ENCODE measurements at regions not wholly inside any gene's neighbourhood (a gene's known extent, or its start where the extent isn't known, plus 50 kb on each side); places are given as distances from the start of the nearest gene placed in this dataset.

- no peaks in the 10 kb centered on the region for H4K20me1 ChIP-seq (ENCODE audit: low read depth, low read length)
- H3K4me3 ChIP-seq (ENCODE audit: insufficient read depth, low read length, poor library complexity, severe bottlenecking), result no peak overlapping the region
- H2AFZ ChIP-seq (ENCODE audit: low read depth, low read length, severe bottlenecking), result no peak overlapping the region
- no peak overlapping the region for H3K9ac ChIP-seq (ENCODE audit: low read length)
- no peak for TF ChIP-seq EZH2phosphoT487 (conservative IDR thresholded peaks at IDR 0.05; ENCODE audit: low read length)
- TF ChIP-seq CTCF (IDR thresholded peaks at IDR 0.05; ENCODE audit: insufficient read depth, low read length, poor library complexity, severe bottlenecking), result no peak
- no peaks in the 10 kb centered on the region for H3K79me2 ChIP-seq (ENCODE audit: insufficient read depth, low read length)
- H3K27ac ChIP-seq (ENCODE audit: low read depth, low read length), result no peak overlapping the region
- H3K36me3 ChIP-seq (ENCODE audit: low read length), result no peaks in the 10 kb centered on the region
- no peaks in the 10 kb centered on the region for H3F3A ChIP-seq (ENCODE audit: insufficient read depth)
- no peaks in the 10 kb centered on the region for H3K27me3 ChIP-seq (ENCODE audit: low read length)
- no peaks in the 10 kb centered on the region for H3K9me3 ChIP-seq (ENCODE audit: insufficient read depth, low read length)
- no peaks in the 10 kb centered on the region for H3K9me2 ChIP-seq (replicated peaks; ENCODE audit: insufficient read depth, low read length)
- H3K4me2 ChIP-seq (ENCODE audit: low read depth, low read length, poor library complexity, severe bottlenecking), result no peak overlapping the region
Observed at GRCh38 chr18:41665210-41665609, 289.8 kb upstream of the PIK3C3 start.

DNA sequence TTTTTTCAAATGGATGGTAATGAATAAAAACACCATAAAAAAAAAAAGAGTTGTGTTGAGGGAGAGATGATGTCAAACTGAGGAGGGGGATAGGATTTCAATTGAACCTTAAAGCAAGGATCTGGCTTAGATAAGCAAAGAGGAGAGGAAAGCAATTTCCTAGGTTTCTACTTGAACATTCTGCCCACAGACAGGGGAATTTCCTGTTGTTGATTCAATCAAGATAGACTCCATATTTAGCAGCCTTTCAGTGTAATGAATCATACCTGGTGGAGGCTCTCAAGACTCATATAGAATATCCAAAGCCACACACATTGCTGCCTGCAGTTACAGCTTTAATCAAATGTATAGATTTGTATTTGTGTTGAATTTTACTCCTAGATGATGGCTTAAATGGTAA lies 294.4 kb upstream of the PIK3C3 start:
- Histone ChIP-seq H2AFZ (ENCODE audit: low read depth, low read length, severe bottlenecking) (no peak overlapping the region), H3K4me3 (ENCODE audit: insufficient read depth, low read length, poor library complexity, severe bottlenecking) (no peak overlapping the region), H3F3A (ENCODE audit: insufficient read depth) (no peaks in the 10 kb centered on the region)

GRCh38 chr18:41659438-41660130 lies 295.4 kb upstream of the PIK3C3 start:
- H3K9me3 ChIP-seq (ENCODE audit: insufficient read depth, low read length), result no peaks in the 10 kb centered on the region
- no peak overlapping the region for H3K9ac ChIP-seq (ENCODE audit: low read length)
- H3K4me3 ChIP-seq (ENCODE audit: insufficient read depth, low read length, poor library complexity, severe bottlenecking), result no peak overlapping the region
- TF ChIP-seq CTCF (IDR thresholded peaks at IDR 0.05; ENCODE audit: insufficient read depth, low read length, poor library complexity, severe bottlenecking), result no peak
- no peak for TF ChIP-seq EZH2phosphoT487 (conservative IDR thresholded peaks at IDR 0.05; ENCODE audit: low read length)
- no peaks in the 10 kb centered on the region for H3K27me3 ChIP-seq (ENCODE audit: low read length)
- H3K9me2 ChIP-seq (replicated peaks; ENCODE audit: insufficient read depth, low read length), result no peaks in the 10 kb centered on the region
- no peak overlapping the region for H3K27ac ChIP-seq (ENCODE audit: low read depth, low read length)
- H3K36me3 ChIP-seq (ENCODE audit: low read length), result no peaks in the 10 kb centered on the region
- no peak overlapping the region for H2AFZ ChIP-seq (ENCODE audit: low read depth, low read length, severe bottlenecking)
- H3F3A ChIP-seq (ENCODE audit: insufficient read depth), result no peaks in the 10 kb centered on the region
- H4K20me1 ChIP-seq (ENCODE audit: low read depth, low read length), result no peaks in the 10 kb centered on the region
- no peaks in the 10 kb centered on the region for H3K79me2 ChIP-seq (ENCODE audit: insufficient read depth, low read length)
- H3K4me2 ChIP-seq (ENCODE audit: low read depth, low read length, poor library complexity, severe bottlenecking), result no peak overlapping the region

More for the DNA sequence above, 294.4 kb upstream of the PIK3C3 start:
- Histone ChIP-seq H3K9me2 (replicated peaks; ENCODE audit: insufficient read depth, low read length) (no peaks in the 10 kb centered on the region), H3K79me2 (ENCODE audit: insufficient read depth, low read length) (no peaks in the 10 kb centered on the region), H3K9me3 (ENCODE audit: insufficient read depth, low read length) (no peaks in the 10 kb centered on the region), H3K27me3 (ENCODE audit: low read length) (no peaks in the 10 kb centered on the region), H3K27ac (ENCODE audit: low read depth, low read length) (no peak overlapping the region), H4K20me1 (ENCODE audit: low read depth, low read length) (no peaks in the 10 kb centered on the region), H3K9ac (ENCODE audit: low read length) (no peak overlapping the region), H3K36me3 (ENCODE audit: low read length) (no peaks in the 10 kb centered on the region), H3K4me2 (ENCODE audit: low read depth, low read length, poor library complexity, severe bottlenecking) (no peak overlapping the region)
- no peak for TF ChIP-seq CTCF (IDR thresholded peaks at IDR 0.05; ENCODE audit: insufficient read depth, low read length, poor library complexity, severe bottlenecking)
- TF ChIP-seq EZH2phosphoT487 (conservative IDR thresholded peaks at IDR 0.05; ENCODE audit: low read length), result no peak

Measured in SU-DHL-6 (cell line).